ENCODE measurements at regions not wholly inside any gene's neighbourhood (a gene's known extent, or its start where the extent isn't known, plus 50 kb on each side); places are given as distances from the start of the nearest gene placed in this dataset.

- TF ChIP-seq POLR2A (IDR thresholded peaks at IDR 0.05) (no peak), CTCF (IDR thresholded peaks at IDR 0.05) (no peak)
Observed at GRCh38 chr2:104290566-104290891, 563.4 kb upstream of the POU3F3 start.
